Keratinocyte (primary cell): ENCODE measurements at regions not wholly inside any gene's neighbourhood (a gene's known extent, or its start where the extent isn't known, plus 50 kb on each side); places are given as distances from the start of the nearest gene placed in this dataset.

Experiments used
- CTCF ChIP-seq, 3 experiments: IDR thresholded peaks in 1 of 3; conservative IDR thresholded peaks in 1 of 3; optimal IDR thresholded peaks in 1 of 3; 2 replicates in 2 of 3; 3 replicates in 1 of 3; pipeline versions ENCODE3 to v1.5.1; 2011; ENCODE audit warnings: low read length in 3 of 3, mild to moderate bottlenecking in 3 of 3, moderate library complexity in 2 of 3, control low read depth in 1 of 3, inconsistent platforms in 1 of 3; ENCODE audit not compliant: insufficient read depth in 2 of 3; ENCODE audit errors: extremely low read depth in 1 of 3
- EZH2 ChIP-seq: IDR thresholded peaks from one replicate; pipeline ENCODE4 v1.6.1; 2012; ENCODE audit warnings: inconsistent platforms, mild to moderate bottlenecking, low read length, moderate library complexity

DNA sequence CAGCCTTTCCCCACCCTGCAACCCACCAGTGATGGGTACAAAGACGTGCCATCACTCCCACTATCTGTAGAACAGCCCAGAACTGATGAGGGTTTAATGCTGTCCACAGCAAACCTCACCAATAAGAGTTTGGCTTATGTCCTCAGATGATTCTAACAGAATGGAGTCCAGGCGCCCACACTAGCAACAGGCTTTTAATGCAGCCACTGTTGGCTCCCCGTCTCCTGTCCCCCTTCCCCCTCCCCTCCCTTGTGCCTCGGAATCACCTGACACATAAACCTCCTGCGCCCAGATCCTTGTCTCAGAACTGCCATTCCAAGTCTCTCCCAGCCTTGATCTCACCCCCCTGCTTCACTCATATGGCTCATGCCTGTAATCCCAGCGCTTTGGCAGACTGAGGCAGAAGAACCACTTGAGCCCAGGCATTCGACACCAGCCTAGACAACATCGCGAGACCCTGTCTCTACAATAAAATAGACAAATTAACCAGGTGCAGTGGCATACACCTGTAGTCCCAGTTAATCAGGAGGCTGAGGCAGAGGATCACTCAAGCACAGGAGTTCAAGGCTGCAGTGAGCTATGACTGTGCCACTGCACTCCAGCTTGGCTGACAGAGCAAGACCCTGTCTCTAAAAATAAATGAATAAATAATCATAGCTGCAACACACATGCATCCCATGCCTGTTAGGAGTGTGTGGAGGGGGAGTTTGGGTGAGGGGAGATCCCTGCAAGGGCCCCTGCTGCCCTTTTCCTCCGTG, 85.6 kb downstream of the SNX5 start:
- TF ChIP-seq CTCF (optimal IDR thresholded peaks at IDR 0.05 in 1 of 3, IDR thresholded peaks at IDR 0.05 in 1 of 3, conservative IDR thresholded peaks at IDR 0.05 in 1 of 3; ENCODE audit: extremely low read depth in 1 of 3, insufficient read depth in 2 of 3, low read length in 3 of 3) (no peak), EZH2 (no peak)
